ENCODE measurements at regions not wholly inside any gene's neighbourhood (a gene's known extent, or its start where the extent isn't known, plus 50 kb on each side); places are given as distances from the start of the nearest gene placed in this dataset.
"Not testable (repeated sequence)": the region's sequence is repeated elsewhere in the genome, so short reads cannot be mapped to it uniquely, and the experiment has no call there.

GRCh38 chr14:34085695-34086094, 134.8 kb upstream of the EGLN3 start:
- Histone ChIP-seq H3K27ac (no peak overlapping the region), H3K27me3 (no peaks in the 10 kb centered on the region), H3K9me3 (ENCODE audit: low read depth) (no peaks in the 10 kb centered on the region), H4K20me1 (ENCODE audit: low read depth) (no peaks in the 10 kb centered on the region), H3K36me3 (no peaks in the 10 kb centered on the region), H2AFZ (replicated peaks) (no peak overlapping the region), H3K4me1 (peaks cover 11% of the 10 kb centered on the region), H3K79me2 (ENCODE audit: low read depth) (no peaks in the 10 kb centered on the region), H3K9ac (no peak overlapping the region), H3F3A (ENCODE audit: low read depth) (no peaks in the 10 kb centered on the region), H3K4me2 (no peak overlapping the region), H3K4me3 (no peak overlapping the region)
- DNase-seq (ENCODE audit: low spot score): no peak
- H3K27ac Mint-ChIP-seq: no peak overlapping the region
- TF ChIP-seq CTCF (IDR thresholded peaks at IDR 0.05) (no peak), EZH2phosphoT487 (IDR thresholded peaks at IDR 0.05) (no peak), EZH2 (IDR thresholded peaks at IDR 0.05) (no peak)
- peaks cover 3% of the 10 kb centered on the region for H3K9me3 Mint-ChIP-seq
- no peaks in the 10 kb centered on the region for H3K36me3 Mint-ChIP-seq
- no peak overlapping the region for H3K4me3 Mint-ChIP-seq
- H3K27me3 Mint-ChIP-seq (ENCODE audit: insufficient read depth, low read depth): no peaks in the 10 kb centered on the region
- H3K4me1 Mint-ChIP-seq: peaks cover 10% of the 10 kb centered on the region

- DNase-seq (ENCODE audit: low spot score): no peak
- Histone ChIP-seq H4K20me1 (ENCODE audit: low read depth) (no peaks in the 10 kb centered on the region), H3K4me2 (no peak overlapping the region), H3K79me2 (ENCODE audit: low read depth) (no peaks in the 10 kb centered on the region), H3K4me3 (no peak overlapping the region), H3K9me3 (ENCODE audit: low read depth) (no peaks in the 10 kb centered on the region), H3K27ac (no peak overlapping the region), H3K27me3 (no peaks in the 10 kb centered on the region), H3K36me3 (no peaks in the 10 kb centered on the region), H3K9ac (no peak overlapping the region), H3F3A (ENCODE audit: low read depth) (peaks cover 8% of the 10 kb centered on the region), H3K4me1 (peaks cover 26% of the 10 kb centered on the region), H2AFZ (replicated peaks) (no peak overlapping the region)
- Mint-ChIP-seq H3K9me3 (no peaks in the 10 kb centered on the region), H3K36me3 (no peaks in the 10 kb centered on the region), H3K27me3 (ENCODE audit: insufficient read depth, low read depth) (no peaks in the 10 kb centered on the region), H3K4me3 (no peak overlapping the region), H3K27ac (no peak overlapping the region), H3K4me1 (peaks cover 23% of the 10 kb centered on the region)
- TF ChIP-seq EZH2 (IDR thresholded peaks at IDR 0.05) (no peak), EZH2phosphoT487 (IDR thresholded peaks at IDR 0.05) (no peak), CTCF (IDR thresholded peaks at IDR 0.05) (no peak)
Observed at GRCh38 chr14:34081576-34082136, 130.8 kb upstream of the EGLN3 start.

- Mint-ChIP-seq H3K27me3 (ENCODE audit: insufficient read depth, low read depth) (no peaks in the 10 kb centered on the region), H3K27ac (peak overlapping the region; percentile 8), H3K4me3 (no peak overlapping the region), H3K9me3 (no peaks in the 10 kb centered on the region), H3K36me3 (no peaks in the 10 kb centered on the region), H3K4me1 (peaks cover 23% of the 10 kb centered on the region)
- no peak for TF ChIP-seq EZH2 (IDR thresholded peaks at IDR 0.05)
- no peak for TF ChIP-seq EZH2phosphoT487 (IDR thresholded peaks at IDR 0.05)
- no peak for TF ChIP-seq CTCF (IDR thresholded peaks at IDR 0.05)
- Histone ChIP-seq H3K9me3 (ENCODE audit: low read depth) (no peaks in the 10 kb centered on the region), H3K4me2 (no peak overlapping the region), H3K4me3 (no peak overlapping the region), H3K27ac (no peak overlapping the region), H3K27me3 (no peaks in the 10 kb centered on the region), H4K20me1 (ENCODE audit: low read depth) (no peaks in the 10 kb centered on the region), H3K9ac (no peak overlapping the region), H3F3A (ENCODE audit: low read depth) (peaks cover 8% of the 10 kb centered on the region), H3K36me3 (no peaks in the 10 kb centered on the region), H3K79me2 (ENCODE audit: low read depth) (no peaks in the 10 kb centered on the region), H2AFZ (replicated peaks) (no peak overlapping the region), H3K4me1 (peaks cover 26% of the 10 kb centered on the region)
- no peak for DNase-seq (ENCODE audit: low spot score)
Observed at GRCh38 chr14:34081101-34081575, 130.3 kb upstream of the EGLN3 start.

GRCh38 chr14:34079643-34080042, 128.8 kb upstream of the EGLN3 start:
- H3K27ac ChIP-seq; H3K4me3 Mint-ChIP-seq; H3K4me3 ChIP-seq; H3K36me3 Mint-ChIP-seq; H3K27ac Mint-ChIP-seq; H2AFZ ChIP-seq (replicated peaks); H3K36me3 ChIP-seq; H3K9me3 Mint-ChIP-seq; H4K20me1 ChIP-seq (ENCODE audit: low read depth); H3K79me2 ChIP-seq (ENCODE audit: low read depth); H3F3A ChIP-seq (ENCODE audit: low read depth); H3K9ac ChIP-seq; H3K27me3 Mint-ChIP-seq (ENCODE audit: insufficient read depth, low read depth); H3K9me3 ChIP-seq (ENCODE audit: low read depth); DNase-seq (ENCODE audit: low spot score); H3K27me3 ChIP-seq: not testable (repeated sequence)
- peaks cover 23% of the 10 kb centered on the region for H3K4me1 Mint-ChIP-seq
- H3K4me2 ChIP-seq: peak overlapping the region; percentile 1
- H3K4me1 ChIP-seq: peaks cover 26% of the 10 kb centered on the region
